ENCODE measurements at regions not wholly inside any gene's neighbourhood (a gene's known extent, or its start where the extent isn't known, plus 50 kb on each side); places are given as distances from the start of the nearest gene placed in this dataset.

DNA sequence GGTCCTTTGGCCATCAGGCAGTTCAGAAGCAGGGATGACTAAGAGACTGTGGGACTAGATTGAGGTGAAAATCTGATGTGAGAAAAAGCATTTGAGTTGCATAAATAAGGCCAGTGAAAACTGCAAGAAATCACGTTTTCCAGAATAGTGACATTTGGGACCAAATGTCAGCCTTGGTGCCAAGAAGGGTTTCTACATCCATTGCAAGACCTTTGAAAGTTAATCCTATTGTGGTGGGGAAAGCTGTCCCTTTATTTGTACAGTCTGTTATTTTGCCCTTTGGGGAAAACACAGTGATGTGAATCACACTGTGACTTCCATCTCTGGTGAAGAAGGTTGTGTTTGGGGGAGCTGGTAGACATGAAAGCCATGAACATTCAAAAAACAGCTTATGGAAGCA is 153.5 kb upstream of the SIX2 start:
- H3K9me3 ChIP-seq (ENCODE audit: control insufficient read depth, low read length, poor library complexity, severe bottlenecking): peaks cover 3% of the 10 kb centered on the region
- Mint-ChIP-seq H3K27ac (no peak overlapping the region), H3K36me3 (ENCODE audit: low read depth) (no peaks in the 10 kb centered on the region), H3K4me1 (no peaks in the 10 kb centered on the region), H3K4me3 (no peak overlapping the region), H3K27me3 (peaks cover 60% of the 10 kb centered on the region)
- ATAC-seq (no peak), DNase-seq (no peak)

- no peak overlapping the region for H3K4me3 Mint-ChIP-seq
- H3K4me1 Mint-ChIP-seq: no peaks in the 10 kb centered on the region
- ATAC-seq (no peak), DNase-seq (no peak)
- H3K27ac Mint-ChIP-seq: no peak overlapping the region
- H3K27me3 Mint-ChIP-seq: peaks cover 34% of the 10 kb centered on the region
- no peaks in the 10 kb centered on the region for H3K9me3 ChIP-seq (ENCODE audit: control insufficient read depth, low read length, poor library complexity, severe bottlenecking)
- no peaks in the 10 kb centered on the region for H3K36me3 Mint-ChIP-seq (ENCODE audit: low read depth)
These were observed 147.4 kb upstream of the SIX2 start for GRCh38 chr2:45156605-45157004.

- Mint-ChIP-seq H3K27me3 (peaks cover 24% of the 10 kb centered on the region), H3K4me3 (no peak overlapping the region), H3K27ac (no peak overlapping the region), H3K4me1 (no peaks in the 10 kb centered on the region), H3K36me3 (ENCODE audit: low read depth) (no peaks in the 10 kb centered on the region)
- H3K9me3 ChIP-seq (ENCODE audit: control insufficient read depth, low read length, poor library complexity, severe bottlenecking): no peaks in the 10 kb centered on the region
- no peak for ATAC-seq
- no peak for DNase-seq
These were observed 145.4 kb upstream of the SIX2 start for GRCh38 chr2:45154606-45155155.

DNA sequence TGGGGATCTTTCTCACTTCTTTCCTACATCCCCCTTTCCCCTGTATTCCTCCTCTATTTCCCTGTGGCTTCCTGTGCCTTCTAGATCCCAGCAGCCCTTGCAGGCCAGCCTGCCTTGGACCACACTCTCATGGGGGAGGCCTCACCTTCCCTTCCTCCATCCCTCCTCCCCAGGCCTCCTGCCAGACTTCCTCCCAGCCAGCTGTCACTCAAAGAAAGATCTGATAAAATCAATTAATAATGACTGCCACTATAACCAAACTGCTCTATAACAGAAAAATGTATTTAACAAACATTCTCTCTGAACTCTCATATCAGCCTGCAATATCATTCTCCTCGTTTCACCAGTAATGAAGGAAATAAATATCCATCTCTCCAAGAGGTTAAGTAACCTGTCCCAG is 144.9 kb upstream of the SIX2 start:
- Mint-ChIP-seq H3K4me3 (no peak overlapping the region), H3K27ac (no peak overlapping the region), H3K4me1 (no peaks in the 10 kb centered on the region), H3K36me3 (ENCODE audit: low read depth) (no peaks in the 10 kb centered on the region), H3K27me3 (peaks cover 24% of the 10 kb centered on the region)
- ATAC-seq (no peak), DNase-seq (no peak)
- H3K9me3 ChIP-seq (ENCODE audit: control insufficient read depth, low read length, poor library complexity, severe bottlenecking): no peaks in the 10 kb centered on the region

- Mint-ChIP-seq H3K4me1 (no peaks in the 10 kb centered on the region), H3K36me3 (ENCODE audit: low read depth) (no peaks in the 10 kb centered on the region), H3K27me3 (peaks cover 22% of the 10 kb centered on the region), H3K27ac (no peak overlapping the region), H3K4me3 (no peak overlapping the region)
- H3K9me3 ChIP-seq (ENCODE audit: control insufficient read depth, low read length, poor library complexity, severe bottlenecking): no peaks in the 10 kb centered on the region
- ATAC-seq (no peak), DNase-seq (no peak)
These were observed 143.9 kb upstream of the SIX2 start for GRCh38 chr2:45153121-45153520.

DNA sequence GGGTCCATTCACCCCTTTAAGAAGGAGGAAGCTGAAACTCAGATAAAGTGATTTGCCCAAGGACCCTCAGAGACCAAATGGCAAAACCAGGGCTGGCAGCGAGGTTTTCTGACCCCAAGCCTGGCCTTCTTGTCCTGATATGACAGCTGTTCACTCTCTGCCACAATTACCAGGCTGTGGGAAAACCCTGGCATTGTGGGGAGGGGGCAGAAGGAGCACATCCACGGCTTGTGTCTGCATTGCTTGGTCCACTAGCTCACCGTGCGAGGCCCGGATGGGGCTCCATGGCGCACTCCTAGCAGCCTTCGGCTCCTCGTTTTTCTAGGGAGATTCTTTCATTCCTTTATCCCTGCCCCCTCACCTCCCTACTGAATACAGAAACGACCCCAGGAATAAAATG is 143.4 kb upstream of the SIX2 start:
- no peaks in the 10 kb centered on the region for H3K4me1 Mint-ChIP-seq
- H3K27ac Mint-ChIP-seq: no peak overlapping the region
- H3K9me3 ChIP-seq (ENCODE audit: control insufficient read depth, low read length, poor library complexity, severe bottlenecking): no peaks in the 10 kb centered on the region
- peaks cover 18% of the 10 kb centered on the region for H3K27me3 Mint-ChIP-seq
- ATAC-seq (no peak), DNase-seq (no peak)
- no peaks in the 10 kb centered on the region for H3K36me3 Mint-ChIP-seq (ENCODE audit: low read depth)
- no peak overlapping the region for H3K4me3 Mint-ChIP-seq

- no peak overlapping the region for H3K4me3 Mint-ChIP-seq
- peaks cover 43% of the 10 kb centered on the region for H3K27me3 Mint-ChIP-seq
These were observed 136.0 kb upstream of the SIX2 start for GRCh38 chr2:45145073-45145899.

GRCh38 chr2:45141883-45142866 is 132.9 kb upstream of the SIX2 start:
- DNase-seq (no peak), ATAC-seq (no peak)
- Mint-ChIP-seq H3K27ac (no peak overlapping the region), H3K4me3 (no peak overlapping the region), H3K36me3 (ENCODE audit: low read depth) (no peaks in the 10 kb centered on the region), H3K4me1 (no peaks in the 10 kb centered on the region), H3K27me3 (peaks cover 66% of the 10 kb centered on the region)
- H3K9me3 ChIP-seq (ENCODE audit: control insufficient read depth, low read length, poor library complexity, severe bottlenecking): no peaks in the 10 kb centered on the region

More at GRCh38 chr2:45145073-45145899, 136.0 kb upstream of the SIX2 start:
- ATAC-seq (no peak), DNase-seq (no peak)
- H3K9me3 ChIP-seq (ENCODE audit: control insufficient read depth, low read length, poor library complexity, severe bottlenecking): no peaks in the 10 kb centered on the region
- Mint-ChIP-seq H3K4me1 (no peaks in the 10 kb centered on the region), H3K27ac (no peak overlapping the region), H3K36me3 (ENCODE audit: low read depth) (no peaks in the 10 kb centered on the region)

DNA sequence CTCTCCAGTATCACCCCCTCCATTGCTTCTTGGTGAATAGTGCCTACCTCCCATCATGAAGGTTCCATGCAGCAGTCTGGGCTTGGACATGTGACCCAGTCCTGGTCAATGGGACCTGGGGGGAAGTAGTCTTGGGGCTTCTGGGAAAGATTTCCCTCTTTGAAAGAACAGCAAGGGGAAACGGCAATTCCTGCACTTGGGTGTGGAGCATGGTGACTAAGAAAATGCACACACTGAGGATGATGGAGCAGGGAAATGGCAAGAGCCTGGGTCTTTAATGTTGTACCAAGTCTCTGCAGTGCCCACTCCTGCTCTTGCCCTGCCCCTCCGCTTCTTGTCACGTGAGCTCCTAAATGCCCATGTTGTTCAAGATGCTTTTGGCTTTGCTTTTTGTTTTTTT is 131.4 kb upstream of the SIX2 start:
- Mint-ChIP-seq H3K27me3 (peaks cover 78% of the 10 kb centered on the region), H3K4me1 (no peaks in the 10 kb centered on the region), H3K4me3 (no peak overlapping the region), H3K36me3 (ENCODE audit: low read depth) (no peaks in the 10 kb centered on the region), H3K27ac (no peak overlapping the region)
- H3K9me3 ChIP-seq (ENCODE audit: control insufficient read depth, low read length, poor library complexity, severe bottlenecking): no peaks in the 10 kb centered on the region
- DNase-seq (no peak), ATAC-seq (no peak)

DNA sequence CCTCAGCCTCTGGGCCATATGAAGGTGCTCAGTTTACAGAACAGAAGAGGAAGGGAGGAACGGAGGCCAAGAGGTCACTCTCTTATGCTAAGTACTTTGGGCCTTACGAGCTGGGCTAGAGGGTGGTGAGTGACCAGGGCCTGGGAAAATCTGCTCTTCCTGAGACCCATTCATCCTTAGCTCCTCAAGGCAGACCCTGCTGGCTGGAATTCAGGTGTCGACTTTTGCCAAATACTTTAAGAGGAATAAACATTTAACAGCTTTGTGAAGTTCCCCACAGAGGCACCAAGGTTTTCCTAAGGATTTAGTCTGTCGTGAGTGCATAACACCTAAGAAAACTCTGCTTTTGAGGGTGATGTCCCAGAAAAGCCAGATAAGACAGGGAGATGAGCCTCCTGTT is 129.7 kb upstream of the SIX2 start:
- no peak overlapping the region for H3K4me3 Mint-ChIP-seq
- DNase-seq (no peak), ATAC-seq (no peak)
- no peaks in the 10 kb centered on the region for H3K4me1 Mint-ChIP-seq
- peaks cover 71% of the 10 kb centered on the region for H3K27me3 Mint-ChIP-seq
- no peaks in the 10 kb centered on the region for H3K9me3 ChIP-seq (ENCODE audit: control insufficient read depth, low read length, poor library complexity, severe bottlenecking)
- no peaks in the 10 kb centered on the region for H3K36me3 Mint-ChIP-seq (ENCODE audit: low read depth)
- no peak overlapping the region for H3K27ac Mint-ChIP-seq

DNA sequence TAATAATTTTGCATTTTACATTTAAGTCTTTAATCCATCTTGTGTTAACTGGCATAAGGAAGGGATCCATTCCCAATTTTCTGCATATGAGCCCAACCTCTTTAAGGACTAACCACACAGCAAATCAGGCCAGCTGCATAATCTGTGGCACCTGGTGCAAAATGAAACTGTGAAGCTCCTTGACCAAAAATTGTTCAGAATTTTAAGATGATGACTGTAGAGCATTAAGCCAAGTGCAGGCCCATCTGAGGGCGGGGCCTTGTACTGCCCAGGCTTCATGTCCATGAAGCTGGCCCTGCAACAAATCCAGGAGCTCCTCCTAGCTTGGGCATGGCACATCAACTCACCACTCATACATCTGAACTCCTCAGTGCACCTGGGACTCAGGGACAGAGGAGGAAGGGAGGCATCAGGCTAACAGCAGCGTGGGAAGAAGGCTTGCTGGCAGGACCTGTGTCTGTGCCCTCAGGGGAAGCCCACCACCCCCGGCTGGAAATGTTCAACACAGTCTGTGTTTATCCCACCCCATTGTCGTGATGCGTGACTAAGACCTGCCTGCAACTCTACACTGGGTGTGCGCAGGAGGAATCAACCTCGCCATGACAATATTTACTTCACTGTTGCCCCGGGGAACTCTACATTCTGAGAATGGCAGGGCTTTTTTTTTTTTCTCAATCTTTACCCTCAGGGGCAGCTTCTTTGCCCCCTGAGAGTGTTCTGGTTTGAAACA is 128.9 kb upstream of the SIX2 start:
- Mint-ChIP-seq H3K4me3 (no peak overlapping the region), H3K27me3 (peaks cover 70% of the 10 kb centered on the region), H3K36me3 (ENCODE audit: low read depth) (no peaks in the 10 kb centered on the region), H3K27ac (no peak overlapping the region), H3K4me1 (no peaks in the 10 kb centered on the region)
- no peaks in the 10 kb centered on the region for H3K9me3 ChIP-seq (ENCODE audit: control insufficient read depth, low read length, poor library complexity, severe bottlenecking)
- ATAC-seq: no peak
- no peak for DNase-seq

- Mint-ChIP-seq H3K27me3 (peaks cover 45% of the 10 kb centered on the region), H3K36me3 (ENCODE audit: low read depth) (no peaks in the 10 kb centered on the region), H3K27ac (no peak overlapping the region), H3K4me3 (no peak overlapping the region), H3K4me1 (no peaks in the 10 kb centered on the region)
- DNase-seq (no peak), ATAC-seq (no peak)
- no peaks in the 10 kb centered on the region for H3K9me3 ChIP-seq (ENCODE audit: control insufficient read depth, low read length, poor library complexity, severe bottlenecking)
These were observed 125.5 kb upstream of the SIX2 start for GRCh38 chr2:45134726-45135125.

GRCh38 chr2:45134014-45134413 is 124.8 kb upstream of the SIX2 start:
- Mint-ChIP-seq H3K27ac (no peak overlapping the region), H3K4me3 (no peak overlapping the region), H3K27me3 (peaks cover 43% of the 10 kb centered on the region), H3K4me1 (no peaks in the 10 kb centered on the region), H3K36me3 (ENCODE audit: low read depth) (no peaks in the 10 kb centered on the region)
- no peak for ATAC-seq
- DNase-seq: no peak
- H3K9me3 ChIP-seq (ENCODE audit: control insufficient read depth, low read length, poor library complexity, severe bottlenecking): no peaks in the 10 kb centered on the region
